Panc1 (cell line): ENCODE measurements at regions not wholly inside any gene's neighbourhood (a gene's known extent, or its start where the extent isn't known, plus 50 kb on each side); places are given as distances from the start of the nearest gene placed in this dataset.

ENCODE experiments used
- SIN3A ChIP-seq: IDR thresholded peaks from 2 replicates; pipeline ENCODE4 v1.6.1; 2012; ENCODE audit warnings: low read depth, mild to moderate bottlenecking, low read length, moderate library complexity, borderline replicate concordance; ENCODE audit not compliant: insufficient read depth
- TF ChIP-seq, protein P1 (sequence below): fragments of 450-650 bp; IDR thresholded peaks from 2 replicates; pipeline ENCODE4 v1.5.1; 2017; ENCODE audit warnings: mild to moderate bottlenecking
- TF ChIP-seq, protein P2 (sequence below), 2 experiments: IDR thresholded peaks; 2 replicates each; pipeline ENCODE4 v1.6.1; 2011 to 2012; ENCODE audit warnings: low read depth in 2 of 2, control low read depth in 1 of 2, low read length in 1 of 2, mild to moderate bottlenecking in 1 of 2, moderate library complexity in 1 of 2; ENCODE audit not compliant: insufficient read depth in 1 of 2

DNA sequence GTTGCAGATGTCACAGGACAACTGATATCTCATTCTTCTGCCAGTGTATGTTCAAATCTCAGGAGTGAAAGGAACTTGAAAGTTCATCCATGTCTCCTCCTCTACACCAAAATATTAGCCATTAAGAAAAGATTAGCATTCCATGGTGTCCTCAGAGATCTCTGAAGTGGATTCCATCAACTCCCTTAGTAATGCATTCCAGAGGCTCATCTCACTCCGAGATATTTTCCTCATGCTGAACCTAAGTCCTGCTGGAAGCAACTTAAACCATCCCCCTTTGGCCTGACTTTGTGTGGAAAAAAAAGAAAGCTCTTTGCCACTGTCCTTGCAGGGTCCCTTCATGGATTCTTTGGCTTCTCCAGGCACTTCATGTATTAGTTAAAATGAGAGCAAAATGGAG, 155.7 kb upstream of the ZNF462 start:
- TF ChIP-seq, protein P1, sequence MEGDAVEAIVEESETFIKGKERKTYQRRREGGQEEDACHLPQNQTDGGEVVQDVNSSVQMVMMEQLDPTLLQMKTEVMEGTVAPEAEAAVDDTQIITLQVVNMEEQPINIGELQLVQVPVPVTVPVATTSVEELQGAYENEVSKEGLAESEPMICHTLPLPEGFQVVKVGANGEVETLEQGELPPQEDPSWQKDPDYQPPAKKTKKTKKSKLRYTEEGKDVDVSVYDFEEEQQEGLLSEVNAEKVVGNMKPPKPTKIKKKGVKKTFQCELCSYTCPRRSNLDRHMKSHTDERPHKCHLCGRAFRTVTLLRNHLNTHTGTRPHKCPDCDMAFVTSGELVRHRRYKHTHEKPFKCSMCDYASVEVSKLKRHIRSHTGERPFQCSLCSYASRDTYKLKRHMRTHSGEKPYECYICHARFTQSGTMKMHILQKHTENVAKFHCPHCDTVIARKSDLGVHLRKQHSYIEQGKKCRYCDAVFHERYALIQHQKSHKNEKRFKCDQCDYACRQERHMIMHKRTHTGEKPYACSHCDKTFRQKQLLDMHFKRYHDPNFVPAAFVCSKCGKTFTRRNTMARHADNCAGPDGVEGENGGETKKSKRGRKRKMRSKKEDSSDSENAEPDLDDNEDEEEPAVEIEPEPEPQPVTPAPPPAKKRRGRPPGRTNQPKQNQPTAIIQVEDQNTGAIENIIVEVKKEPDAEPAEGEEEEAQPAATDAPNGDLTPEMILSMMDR: no peak
- TF ChIP-seq, protein P2, sequence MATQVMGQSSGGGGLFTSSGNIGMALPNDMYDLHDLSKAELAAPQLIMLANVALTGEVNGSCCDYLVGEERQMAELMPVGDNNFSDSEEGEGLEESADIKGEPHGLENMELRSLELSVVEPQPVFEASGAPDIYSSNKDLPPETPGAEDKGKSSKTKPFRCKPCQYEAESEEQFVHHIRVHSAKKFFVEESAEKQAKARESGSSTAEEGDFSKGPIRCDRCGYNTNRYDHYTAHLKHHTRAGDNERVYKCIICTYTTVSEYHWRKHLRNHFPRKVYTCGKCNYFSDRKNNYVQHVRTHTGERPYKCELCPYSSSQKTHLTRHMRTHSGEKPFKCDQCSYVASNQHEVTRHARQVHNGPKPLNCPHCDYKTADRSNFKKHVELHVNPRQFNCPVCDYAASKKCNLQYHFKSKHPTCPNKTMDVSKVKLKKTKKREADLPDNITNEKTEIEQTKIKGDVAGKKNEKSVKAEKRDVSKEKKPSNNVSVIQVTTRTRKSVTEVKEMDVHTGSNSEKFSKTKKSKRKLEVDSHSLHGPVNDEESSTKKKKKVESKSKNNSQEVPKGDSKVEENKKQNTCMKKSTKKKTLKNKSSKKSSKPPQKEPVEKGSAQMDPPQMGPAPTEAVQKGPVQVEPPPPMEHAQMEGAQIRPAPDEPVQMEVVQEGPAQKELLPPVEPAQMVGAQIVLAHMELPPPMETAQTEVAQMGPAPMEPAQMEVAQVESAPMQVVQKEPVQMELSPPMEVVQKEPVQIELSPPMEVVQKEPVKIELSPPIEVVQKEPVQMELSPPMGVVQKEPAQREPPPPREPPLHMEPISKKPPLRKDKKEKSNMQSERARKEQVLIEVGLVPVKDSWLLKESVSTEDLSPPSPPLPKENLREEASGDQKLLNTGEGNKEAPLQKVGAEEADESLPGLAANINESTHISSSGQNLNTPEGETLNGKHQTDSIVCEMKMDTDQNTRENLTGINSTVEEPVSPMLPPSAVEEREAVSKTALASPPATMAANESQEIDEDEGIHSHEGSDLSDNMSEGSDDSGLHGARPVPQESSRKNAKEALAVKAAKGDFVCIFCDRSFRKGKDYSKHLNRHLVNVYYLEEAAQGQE (IDR thresholded peaks at IDR 0.05; ENCODE audit: insufficient read depth in 1 of 2, low read depth in 2 of 2, low read length in 1 of 2): no peak
- no peak for TF ChIP-seq SIN3A
